T follicular helper cell (primary cell): ENCODE measurements at regions not wholly inside any gene's neighbourhood (a gene's known extent, or its start where the extent isn't known, plus 50 kb on each side); places are given as distances from the start of the nearest gene placed in this dataset.

Experiments
- DNase-seq: peaks from one replicate; pipeline ENCODE4 v3.0.0-alpha.2; 2020; ENCODE audit warnings: low read depth

DNA sequence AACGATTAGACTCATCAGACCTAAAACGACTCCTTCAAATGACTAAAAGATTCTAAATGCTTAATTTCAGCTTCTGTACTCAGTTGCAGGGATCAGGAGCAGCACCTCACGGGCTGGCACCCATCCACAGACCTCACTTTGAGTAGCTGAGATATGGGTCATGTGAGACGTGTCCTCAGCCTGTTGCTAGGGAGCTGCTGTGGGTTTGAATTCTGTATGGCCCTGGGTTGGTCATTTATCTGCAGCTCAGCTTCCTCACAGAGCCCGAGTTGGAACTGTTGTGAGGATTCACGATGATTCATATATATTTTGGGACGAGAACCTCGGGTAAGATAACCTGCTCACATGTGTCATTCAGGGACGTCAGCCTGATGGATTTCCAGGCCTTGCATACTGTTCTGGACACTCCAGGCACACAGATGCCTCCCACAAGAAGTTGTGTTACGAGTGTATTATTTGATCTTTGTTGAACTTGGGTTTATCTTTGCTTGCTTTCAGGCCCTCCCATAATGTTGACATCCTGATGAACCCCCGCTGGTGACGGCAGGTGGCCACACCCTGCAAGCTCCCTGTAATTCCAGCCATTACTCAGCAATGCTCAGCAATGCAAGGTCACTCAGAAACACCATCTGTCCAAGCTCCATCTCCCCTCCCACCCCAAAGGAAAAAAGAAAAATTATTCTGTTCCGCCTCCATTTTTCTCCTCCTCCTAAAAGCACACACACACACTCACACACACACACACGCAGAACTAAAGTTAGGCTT, 137.6 kb downstream of the RBFOX3 start:
- DNase-seq = no peak

DNA sequence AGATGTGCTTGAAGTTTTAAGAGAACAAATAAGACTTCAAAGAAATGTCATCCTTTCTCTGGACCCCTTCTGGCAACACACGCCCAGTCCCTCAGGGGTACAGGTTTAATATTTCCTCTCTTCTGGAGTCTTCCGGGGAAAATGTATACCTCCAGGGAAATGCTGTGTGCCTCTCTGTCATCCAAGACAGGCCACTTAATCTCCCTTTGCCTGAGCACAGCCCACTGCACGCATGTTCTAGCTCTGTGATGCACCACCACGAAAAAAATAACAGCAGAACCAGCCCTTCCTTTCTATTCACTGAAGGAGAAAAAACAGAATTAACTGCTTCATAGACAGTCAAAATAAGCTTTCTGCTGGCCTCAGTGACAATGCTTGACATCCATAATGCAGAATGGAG, 140.1 kb downstream of the RBFOX3 start:
- no peak for DNase-seq

DNA sequence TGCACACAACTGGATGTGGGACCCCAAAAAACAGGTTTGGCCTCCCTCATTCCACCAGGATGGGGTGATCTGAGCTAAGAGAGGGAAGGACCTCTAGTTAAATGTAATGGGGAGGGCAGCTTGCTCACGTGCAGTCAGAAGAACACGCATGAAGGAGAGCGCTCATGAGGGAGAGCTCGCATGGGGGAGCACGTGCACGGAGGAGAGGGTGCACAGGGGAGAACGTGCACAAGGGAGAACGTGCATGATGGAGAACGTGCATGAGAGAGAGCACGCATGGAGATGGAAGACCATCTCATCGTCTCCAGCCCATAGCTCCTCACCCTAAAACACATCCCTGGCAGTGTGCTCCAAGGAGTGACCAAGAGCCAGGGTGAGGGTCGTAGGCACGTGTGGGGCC, 141.2 kb downstream of the RBFOX3 start:
- no peak for DNase-seq

DNA sequence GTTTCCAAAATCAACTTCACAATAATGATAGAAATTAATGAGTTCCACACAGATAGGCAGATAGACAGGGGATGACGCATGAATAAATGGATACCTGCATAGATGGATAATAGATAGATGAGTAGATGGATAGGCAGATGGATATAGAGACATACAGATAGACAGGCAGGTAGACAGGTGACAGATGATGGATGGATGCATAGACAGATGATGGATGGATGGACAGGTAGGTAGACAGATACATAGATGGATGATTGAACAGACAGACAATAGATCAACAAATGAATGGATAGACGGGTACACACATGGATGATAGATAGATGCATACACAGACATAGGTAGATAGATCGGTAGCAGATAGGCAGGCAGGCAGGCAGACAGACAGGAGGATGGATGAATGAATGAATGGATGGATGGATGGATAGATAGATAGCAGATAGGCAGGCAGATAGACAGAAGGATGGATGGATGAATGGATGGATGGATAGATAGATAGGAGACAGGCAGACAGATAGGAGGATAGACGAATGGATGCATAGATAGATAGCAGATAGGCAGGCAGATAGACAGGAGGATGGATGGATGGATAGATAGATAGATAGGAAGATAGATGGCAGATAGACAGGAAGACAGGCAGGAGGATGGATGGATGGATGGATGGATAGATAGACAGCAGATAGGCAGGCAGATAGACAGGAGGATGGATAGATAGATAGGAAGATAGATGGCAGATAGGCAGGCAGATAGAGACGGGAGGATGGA, 142.5 kb downstream of the RBFOX3 start:
- no peak for DNase-seq

DNA sequence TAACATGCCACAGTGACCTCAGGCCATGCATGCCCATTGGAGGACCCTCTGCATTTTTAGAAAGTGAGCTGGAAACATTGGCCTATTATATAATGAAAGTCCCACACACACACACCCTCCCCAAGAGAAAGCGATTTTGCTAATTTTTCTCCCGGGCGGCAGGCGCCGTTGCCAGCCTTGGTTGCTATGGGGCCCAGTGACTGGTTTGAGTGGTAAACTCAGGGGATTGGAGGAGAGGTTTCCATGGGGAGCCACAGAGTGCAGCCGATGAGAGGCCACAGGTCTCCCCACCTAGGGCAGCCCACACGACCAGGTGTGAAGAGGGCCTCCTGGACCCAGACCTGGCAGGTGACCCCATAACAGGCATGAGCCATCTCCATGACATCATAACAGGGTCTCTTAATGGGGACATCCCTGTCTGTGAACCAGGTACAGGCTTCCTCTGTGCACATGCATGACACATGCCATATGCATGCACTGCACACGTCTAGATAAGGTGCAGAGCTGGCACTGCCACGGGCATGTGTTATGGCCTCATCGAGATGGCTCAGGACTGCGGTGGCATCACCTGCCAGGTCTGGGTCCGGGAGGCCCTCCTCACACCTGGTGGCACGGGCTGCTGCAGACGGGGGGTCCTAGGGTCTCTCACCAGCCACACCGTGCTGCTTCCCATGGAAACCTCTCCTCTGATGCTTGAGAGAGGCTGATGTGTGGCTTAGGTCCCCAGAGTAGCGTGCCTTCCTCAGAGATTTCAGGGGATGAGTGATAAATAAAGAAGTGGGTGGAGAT, 144.1 kb downstream of the RBFOX3 start:
- no peak for DNase-seq

DNA sequence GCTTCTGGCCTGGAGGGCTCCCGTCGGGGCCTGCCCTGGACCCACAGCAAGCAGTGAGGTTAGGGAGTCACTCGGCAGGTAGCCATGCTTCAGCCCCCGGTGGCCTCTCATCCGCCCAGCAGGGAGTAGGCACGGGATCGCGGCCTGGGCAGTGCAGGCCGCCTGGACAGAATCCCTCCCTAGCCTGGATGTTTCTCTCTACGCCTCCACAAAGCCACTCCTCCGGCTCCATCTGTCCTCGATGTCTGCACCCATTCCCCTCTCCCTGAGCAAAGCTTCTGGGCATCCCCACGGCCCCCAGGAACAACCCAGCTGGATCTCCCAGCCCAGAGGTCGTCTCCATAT, 145.2 kb downstream of the RBFOX3 start:
- no peak for DNase-seq

DNA sequence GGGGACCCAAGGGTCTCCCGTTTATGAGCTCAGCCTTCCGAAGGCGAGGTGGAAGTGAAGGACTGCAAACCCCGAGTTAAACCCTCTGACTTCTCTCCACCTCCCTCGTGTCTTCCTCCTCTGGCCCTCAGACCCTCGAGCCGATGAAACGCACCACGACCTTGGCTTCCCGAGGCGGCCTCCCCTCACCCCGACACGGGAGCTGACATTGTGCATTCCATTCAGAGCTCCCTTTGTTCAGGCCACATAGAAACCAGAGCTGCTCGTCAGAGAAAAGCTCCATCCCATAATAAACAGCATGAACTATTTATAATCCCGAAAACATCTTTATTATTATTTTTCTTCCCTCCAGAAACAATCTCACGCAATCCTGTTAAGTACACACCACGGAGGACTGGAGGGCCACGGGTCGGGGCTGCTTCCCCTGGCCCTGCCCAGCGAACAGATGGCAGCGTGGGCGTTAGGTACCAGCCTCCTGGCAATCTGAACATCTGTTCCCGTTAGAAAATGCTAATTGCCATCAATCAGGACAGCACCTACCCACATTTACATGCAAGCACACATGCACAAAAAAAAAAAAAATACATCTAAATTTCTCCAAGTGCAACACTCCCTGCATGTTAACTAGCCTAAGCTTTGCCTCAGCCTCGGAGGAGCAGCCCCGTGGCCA, 145.7 kb downstream of the RBFOX3 start:
- no peak for DNase-seq

DNA sequence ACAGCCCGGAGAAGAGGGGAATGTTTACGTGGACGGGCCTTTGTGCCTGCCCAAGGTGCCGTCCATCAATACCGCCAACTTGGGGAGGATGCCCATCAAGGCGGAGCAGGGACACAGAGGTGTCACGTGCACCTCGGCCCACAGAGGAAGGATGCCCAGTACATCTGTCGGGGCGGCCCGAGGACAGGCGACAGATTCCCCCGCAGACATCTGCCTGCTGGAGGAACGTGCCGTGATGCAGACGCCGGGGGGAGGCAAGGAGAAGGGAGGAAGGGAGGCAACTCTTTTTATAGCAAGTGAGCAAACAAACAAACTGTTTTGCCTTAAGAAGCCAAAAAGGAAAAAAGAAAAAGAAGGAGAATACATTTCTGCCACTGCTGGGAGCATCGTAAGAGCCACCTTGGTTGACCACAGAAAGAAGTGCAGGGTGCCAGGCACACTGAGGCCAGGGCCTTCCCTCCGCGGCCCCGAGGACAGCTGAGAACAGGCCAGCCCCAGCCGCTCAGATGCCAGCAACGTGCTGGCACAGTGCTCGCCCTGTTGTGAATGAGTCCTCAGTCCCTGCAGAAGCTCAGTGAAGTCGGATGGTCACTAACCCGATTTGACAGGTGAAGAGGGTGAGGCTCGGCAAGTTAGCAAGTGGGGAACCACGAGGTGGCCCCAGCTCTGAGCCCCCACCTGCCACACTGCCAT, 146.4 kb downstream of the RBFOX3 start:
- no peak for DNase-seq

DNA sequence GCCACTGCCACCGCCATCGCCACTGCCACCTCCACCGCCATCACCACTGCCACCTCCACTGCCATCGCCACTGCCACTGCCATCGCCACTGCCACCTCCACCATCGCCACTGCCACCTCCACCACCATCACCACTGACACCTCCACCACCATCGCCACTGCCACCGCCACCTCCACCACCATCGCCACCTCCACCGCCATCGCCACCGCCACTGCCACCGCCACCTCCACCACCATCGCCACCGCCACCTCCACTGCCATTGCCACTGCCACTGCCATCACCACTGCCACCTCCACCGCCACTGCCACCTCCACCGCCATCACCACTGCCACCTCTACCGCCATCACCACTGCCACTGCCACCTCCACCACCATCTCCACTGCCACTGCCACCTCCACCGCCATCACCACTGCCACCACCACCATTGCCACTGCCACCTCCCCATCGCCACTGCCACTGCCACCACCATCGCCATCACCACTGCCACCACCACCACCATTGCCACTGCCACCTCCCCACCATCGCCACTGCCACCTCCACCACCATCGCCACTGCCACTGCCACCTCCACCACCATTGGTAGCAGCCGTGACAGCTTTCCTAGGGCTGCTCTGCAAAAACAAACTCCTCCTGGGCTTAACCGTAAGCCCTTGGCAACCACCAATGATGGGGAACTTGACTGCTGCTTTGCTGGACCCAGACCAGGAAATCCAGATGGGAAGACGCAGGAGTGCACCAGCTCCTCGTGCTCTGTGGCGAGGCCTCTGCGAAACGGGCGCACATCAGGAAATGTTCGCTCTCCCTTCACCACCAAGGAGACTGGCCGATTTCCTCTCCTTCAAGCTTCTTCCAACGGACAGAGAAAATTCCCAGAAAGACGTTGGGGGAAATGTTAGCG, 147.2 kb downstream of the RBFOX3 start:
- DNase-seq = no peak

DNA sequence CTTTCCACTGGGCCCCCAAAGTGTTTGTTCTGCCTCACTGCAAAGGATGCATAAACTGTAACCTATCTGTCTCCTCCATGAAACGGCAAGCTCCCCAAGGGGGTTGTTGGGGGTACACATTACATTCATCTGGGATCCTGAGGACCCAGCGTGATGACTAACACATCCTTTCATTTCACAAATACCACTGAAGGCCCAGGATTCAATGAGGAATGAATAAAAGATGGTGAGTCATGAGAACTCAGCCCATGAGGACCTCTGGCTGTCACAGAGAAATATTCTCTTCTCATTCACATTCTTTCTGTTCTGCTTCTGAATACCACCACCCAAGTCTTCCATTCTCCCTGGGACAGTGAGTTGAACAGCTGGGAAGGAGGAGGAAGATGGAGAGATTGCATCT, 149.8 kb downstream of the RBFOX3 start:
- DNase-seq = no peak

DNA sequence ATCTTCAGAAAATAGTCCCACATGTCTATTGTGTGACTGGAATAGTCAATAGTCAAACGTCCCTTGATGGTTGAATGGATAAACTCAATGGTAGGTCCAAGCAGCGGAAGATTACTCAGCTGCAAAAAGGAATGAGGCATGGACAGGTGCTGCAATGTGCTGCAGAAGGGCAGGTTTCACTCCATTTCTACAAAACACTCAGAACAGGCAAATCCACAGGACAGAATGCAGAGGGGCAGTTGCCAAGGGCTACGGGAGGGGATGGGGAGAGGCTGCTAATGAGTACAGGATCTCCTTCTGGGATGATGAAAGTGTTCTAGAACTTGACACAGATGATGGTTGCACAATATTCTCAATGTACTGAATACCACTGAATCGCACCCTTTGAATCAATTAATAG, 151.0 kb downstream of the RBFOX3 start:
- no peak for DNase-seq

DNA sequence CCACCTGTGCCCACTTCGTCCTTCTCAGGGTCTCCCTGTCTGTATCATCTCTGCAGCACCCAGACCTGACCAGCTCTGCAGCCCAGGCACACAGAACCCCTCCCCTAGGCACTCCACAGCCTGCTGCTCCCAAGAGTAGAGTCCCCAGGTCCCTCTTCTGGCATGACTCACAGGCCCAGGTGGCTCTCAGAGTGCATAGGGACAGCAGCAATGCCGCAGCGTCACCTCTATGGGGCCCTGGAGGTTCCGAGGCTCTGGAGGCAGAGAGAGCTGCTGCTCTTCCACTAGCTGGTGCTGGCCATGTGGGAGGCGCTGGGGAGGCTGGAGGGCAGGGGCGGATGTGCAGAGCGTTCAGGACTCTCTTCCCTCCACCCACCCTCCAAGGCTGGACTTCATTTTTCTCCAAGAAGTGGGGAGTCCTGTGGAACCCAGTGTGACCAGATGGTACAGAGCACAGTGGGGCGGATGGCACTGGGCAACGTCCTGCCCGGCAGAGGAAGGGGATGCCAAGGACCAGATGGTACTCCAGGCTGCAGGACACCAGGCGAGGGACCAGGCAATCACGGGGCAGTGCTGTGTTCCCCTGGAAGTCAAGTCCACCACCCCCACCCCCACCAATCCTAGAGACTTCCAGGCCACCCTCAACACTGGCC, 151.7 kb downstream of the RBFOX3 start:
- DNase-seq = no peak

DNA sequence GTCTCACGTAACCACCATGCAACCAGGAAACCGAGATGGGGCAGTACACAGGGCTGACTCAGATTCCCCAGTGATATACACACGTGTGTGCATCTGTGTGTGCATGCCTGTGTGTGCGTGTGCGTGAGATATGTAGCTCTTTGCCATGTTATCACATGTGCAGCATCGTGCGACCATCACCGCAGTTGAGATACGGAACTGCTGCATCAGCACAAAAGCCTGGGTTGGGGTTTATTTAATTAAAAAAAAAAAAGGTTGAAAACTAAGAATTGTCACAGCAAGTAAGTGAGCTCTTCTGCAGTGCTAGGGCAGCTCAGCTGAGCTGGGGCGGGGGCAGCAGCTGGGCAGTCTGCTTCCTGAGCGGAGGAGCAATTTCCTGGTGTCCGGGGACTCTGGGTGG, 152.5 kb downstream of the RBFOX3 start:
- no peak for DNase-seq

DNA sequence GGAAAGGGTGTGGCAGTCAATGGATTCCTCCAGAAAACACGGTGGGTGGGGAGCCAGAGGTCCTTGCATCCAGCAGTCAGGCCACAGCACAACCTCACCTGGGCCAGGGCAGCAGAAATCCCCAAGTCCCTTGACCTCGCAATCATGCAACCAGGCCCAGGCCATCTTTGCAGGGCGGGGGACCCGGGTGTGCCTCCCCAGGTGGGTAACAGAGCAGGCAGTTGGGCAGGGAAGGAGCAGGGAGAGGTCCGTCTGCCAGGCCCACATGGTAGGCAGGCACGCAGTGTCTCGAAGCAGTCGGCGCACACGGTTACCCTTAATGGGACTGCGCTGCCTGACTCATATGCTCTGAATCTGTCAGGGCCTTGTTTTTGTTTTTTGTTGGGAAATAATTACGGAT, 153.0 kb downstream of the RBFOX3 start:
- no peak for DNase-seq

DNA sequence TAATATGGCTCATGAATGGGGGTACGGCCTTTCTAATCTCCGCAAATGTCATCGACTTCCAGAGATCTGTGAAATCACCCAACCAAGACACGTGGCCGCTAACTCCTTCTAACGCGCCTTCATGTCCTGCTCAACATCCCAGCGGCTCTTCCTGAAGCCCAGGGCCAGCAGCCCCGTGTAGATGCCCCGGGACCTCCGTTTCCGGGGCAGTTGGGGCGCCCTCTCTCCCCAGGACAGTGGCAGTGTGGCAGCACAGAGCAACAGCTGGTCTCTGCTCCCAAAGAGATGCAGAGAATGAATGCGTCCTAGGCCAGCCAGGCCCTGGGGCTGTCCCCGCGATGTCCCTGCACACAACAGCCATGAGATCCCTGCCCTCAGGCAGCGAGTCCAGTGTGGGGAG, 153.5 kb downstream of the RBFOX3 start:
- no peak for DNase-seq

DNA sequence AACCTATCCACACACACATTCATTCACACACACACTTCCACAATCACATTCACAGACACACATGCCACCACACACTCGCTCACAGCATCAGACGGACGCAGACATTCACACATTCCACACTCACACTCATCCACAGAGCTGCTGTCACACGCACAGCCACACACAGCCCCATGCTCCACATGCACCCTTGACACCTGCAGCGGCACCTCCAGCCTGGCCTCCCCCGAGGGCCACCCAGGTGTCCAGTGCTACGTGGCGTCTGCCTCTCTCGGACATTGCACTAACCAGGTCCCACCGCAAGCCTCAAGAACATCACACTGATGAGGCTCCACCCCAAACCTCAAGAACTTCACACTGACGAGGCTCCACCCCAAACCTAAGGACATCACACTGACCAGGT, 155.2 kb downstream of the RBFOX3 start:
- DNase-seq = no peak

DNA sequence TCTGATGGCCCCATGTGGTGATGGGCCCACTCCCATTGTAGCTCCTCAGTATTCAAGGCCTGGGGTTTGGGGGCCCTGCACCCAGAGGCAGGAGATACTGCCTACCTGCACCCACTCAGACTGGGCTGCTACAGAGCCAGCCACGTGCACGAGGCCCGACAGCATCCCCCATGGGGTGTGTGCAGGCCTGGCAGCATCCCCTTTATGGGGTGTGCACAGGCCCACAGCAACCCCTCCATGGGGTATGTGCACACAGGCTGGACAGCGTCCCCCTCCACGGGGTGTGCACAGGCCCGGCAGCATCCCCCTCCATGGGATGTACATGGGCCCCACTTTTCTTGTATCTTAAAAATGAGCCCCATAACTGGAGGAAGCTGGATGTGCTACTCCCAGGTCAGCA, 156.0 kb downstream of the RBFOX3 start:
- DNase-seq = no peak

DNA sequence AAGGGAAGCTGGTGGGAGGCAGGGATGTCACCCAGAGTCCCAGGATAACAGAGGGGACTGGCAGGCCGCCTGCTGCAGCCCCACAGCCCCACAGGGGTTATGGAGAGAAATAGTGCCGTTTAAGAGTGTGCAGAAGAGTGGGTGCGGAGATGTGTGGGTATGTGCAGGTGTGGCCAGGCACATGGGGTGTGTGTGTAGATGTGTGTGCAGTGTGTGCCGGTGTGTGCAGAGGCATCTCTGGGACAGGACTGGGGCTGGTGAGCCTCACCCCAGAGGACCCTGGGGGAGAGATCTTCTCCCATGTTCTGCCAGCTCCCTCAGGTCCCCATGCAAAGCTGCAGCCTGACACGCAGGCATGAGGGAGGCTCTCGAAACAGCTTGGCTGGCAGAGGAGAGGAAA, 157.4 kb downstream of the RBFOX3 start:
- no peak for DNase-seq

DNA sequence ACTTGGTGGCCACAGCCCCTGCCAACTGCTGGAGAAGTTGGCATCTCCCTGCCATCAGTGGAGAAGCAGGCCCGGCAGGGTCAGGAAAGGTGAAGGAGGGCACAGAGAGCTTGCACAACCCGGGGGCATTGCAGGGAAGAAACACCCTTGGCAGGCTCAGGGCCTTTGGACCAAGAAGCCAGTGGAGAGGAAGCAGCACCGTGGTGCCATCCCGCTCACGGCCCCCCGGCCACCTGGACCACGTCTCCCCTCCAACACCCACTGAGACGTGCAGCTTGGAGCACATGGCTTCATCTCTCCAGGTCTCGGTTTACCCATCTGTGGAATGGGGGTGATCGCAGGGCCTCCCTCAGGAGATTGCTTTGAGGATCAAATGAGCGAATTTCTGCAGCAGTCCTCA, 158.1 kb downstream of the RBFOX3 start:
- DNase-seq = no peak

DNA sequence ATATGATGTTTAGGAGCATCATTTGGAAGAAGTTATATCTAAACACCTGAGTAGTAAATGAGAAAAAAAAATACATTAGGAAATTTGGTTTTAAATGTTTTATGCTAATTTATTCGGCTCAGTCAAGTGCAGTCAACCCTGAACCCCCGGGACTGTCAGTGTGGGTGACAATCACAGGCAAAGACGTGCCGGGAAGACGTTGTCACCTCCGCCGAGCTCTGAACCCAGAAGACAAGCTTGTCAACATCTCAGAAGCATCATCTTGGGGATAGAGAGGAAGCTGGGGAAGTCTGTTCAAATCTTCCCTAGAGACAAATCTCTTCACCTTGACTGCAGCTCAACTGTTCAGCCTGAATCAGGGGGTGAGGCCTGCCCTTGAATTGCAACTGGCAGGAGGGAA, 159.7 kb downstream of the RBFOX3 start:
- no peak for DNase-seq
